NCI-H460 (cell line): ENCODE measurements at regions not wholly inside any gene's neighbourhood (a gene's known extent, or its start where the extent isn't known, plus 50 kb on each side); places are given as distances from the start of the nearest gene placed in this dataset.

ENCODE experiments used
- DNase-seq: peaks from one replicate; pipeline ENCODE4 v3.0.0-alpha.2; 2016; ENCODE audit warnings: low read depth; ENCODE audit errors: extremely low read depth

DNA sequence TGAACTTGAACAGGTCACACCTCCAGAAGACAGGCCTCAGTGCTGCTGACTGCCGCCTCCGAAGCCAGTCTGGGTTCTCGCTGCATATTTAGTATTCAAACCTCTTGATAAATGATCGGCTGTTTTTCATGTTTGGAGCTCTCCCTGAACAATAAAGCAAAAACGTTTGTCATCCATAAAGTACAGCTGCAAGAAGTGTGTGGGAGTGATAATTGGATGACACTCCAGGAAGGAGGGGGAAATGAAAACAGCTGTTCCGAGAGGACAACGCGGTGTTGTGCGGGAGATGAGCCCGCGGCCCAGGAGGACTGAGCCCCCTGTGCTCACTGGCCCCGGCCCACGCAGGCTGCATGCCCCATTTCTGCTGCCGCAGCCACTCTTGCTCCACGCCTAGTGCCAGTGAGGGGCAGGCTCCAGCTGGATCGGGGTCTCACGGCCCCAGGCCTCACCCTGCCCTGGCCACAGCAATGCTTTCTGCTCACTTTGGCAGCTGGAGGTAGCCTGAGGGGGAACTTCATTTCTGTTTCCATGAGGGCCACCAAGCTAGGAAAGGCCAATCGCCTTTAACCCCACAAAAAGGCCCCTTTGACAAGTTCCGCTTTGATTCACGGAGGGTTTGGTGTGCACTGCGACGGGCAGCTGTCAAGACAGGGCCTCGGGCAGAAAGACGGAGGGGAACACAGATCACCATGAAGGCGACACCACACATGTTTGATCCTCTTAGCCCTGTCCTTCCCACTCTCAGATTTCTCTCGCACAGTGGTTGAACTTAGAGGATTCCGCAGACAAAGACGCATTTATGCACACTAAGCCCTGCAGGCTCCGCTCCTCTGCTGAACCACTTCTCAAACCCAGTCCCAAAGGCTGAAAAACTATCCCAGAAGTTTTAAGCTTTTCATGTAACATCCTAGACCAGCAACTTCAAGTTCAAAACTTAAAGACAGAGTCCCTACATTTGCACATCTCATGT lies 537.6 kb downstream of the EFNB2 start:
- DNase-seq = no peak

DNA sequence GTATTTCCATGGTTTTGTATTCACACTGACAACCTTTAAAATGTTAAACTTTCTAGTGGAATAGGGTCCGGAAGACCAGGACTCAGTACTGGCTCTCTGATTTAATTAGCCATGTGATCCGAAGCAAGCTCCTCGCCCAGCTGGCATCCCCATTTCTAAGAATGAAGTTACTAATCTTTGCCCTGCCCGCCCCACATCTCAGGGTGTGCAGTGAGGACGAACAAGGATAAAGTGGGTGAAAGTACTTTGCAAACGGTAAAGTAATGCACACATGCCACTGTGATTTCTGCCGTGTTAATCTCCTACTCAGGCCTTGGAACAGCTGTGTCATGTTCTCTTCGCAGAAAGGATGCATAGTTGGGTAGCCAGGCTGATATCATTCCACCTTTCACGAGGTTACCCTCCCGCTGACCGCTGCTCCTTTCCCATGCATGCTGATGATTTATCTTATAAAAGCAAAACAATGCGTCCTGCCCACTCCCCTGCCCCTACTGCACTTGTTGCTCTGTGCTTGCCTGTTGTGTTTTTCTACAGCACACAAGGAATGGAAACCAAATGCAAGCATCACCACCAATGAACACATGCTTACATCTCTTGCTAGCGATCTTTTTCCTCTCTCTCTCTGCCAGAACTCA lies 539.0 kb downstream of the EFNB2 start:
- no peak for DNase-seq

DNA sequence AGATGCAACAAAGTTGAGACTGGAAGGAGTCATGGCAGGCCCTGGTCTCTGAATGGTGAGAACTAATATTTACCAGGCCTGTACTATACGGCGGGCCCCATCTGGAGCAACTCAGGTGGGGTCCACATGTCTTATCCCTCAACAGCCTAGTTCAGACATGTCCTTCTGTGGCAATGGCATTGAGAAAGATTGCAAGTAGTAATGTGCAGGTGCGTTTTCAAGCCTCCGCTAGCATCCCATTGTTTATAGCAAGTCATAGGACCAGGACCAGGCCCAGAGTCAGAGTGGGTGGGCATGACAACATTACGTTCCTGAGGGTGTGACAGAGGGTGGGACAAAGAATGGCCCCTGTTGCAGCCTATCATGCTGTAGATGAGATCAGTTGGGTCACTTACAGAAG lies 541.1 kb downstream of the EFNB2 start:
- no peak for DNase-seq

DNA sequence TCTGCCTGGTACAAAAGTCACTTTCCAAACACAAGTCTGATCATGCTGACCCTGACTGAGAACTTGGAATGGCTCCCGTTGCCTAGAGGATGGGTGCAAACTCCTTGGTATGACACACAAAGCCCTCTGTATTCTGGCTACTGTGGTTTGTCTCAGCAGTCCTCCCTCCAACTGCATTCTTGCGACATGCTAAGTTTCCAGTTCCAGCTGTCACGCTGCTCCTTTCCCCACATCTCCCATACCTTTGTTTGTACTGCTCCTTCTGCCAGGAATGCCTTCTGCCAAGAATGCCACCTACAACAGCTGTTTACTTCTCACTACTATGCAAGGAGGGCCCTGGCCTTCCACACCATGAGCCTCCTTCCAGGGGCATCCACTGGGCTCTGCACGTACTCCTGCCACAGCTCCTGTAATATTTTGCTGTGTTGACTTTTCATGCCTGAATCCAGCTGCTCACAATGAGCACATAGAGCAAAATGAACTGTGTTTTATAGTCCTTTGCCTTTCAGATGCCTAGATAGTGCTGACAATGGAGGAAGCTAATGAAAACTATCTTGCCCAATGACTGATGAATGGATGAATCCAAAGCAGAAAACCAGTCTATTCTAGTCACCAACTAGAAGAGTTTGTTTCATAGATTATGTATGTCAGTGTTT lies 543.7 kb downstream of the EFNB2 start:
- DNase-seq = no peak

DNA sequence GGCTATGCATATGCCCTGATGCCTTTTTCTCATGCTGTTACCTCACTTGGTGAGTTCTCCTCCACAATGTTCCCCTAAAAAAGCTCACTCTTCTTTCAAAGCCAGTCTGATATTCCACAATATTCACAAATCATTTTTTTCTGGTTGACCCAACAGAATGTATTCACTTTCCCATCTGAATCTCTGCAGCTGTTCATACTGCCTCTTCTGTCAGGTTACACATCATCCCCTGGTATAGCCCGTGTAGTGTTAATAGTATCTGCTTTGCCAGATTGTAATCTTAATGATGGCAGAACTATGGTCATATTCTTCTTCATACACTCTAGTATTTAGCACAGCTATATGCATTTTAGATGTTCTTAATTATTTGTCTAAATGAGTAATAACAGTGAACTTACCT lies 544.3 kb downstream of the EFNB2 start:
- DNase-seq = no peak

DNA sequence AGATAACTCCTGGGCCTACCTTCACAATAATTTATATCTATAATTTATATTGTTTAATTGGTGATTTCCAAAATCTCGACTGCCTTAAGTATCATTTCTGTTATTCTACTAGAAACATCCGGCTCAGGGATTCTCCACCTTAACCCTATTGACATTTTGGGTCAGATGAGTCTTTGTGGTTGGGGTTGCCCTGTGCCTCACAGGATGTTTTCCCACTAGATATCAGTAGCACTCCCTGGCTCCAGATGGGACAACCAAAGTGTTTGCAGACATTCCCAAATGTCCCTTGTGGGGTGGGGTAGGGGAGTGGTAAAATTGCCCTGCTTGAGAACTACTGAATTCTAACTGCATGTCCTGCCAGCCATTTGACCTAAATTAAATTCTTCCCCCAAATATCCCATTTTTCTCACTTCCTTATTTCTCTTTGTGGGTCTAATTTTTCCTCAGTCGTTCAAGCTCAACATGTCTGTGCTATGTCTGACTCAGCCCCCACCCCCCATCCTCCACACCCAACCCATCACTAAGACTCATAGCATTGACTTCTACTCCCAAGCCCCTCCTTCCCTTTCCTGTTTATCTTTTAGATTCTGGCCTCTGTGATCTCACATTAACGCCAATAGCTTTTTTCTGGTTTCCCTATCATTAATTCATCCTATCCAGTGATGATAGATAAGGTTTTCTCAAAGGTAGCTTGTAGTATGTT lies 545.1 kb downstream of the EFNB2 start:
- peak; percentile 12 for DNase-seq

DNA sequence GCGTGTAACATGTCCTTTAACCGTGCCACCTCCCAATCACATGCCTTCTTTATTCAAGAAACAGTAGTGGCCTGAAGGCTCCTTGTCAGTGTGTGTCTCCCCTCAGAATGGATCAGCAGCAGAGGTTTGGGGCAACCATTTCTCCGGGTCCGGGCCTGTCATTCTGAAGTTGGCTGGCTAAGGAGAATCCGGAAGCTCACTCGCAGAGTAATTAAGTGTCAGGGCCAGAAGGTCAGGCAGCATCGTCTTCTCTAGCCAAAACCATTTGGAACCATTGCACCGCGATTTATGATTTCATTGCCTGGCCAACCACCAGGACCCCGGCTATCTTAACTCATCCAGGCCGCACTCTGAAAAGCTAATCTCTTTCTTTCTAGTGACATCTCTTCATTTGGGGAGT lies 550.8 kb downstream of the EFNB2 start:
- no peak for DNase-seq

DNA sequence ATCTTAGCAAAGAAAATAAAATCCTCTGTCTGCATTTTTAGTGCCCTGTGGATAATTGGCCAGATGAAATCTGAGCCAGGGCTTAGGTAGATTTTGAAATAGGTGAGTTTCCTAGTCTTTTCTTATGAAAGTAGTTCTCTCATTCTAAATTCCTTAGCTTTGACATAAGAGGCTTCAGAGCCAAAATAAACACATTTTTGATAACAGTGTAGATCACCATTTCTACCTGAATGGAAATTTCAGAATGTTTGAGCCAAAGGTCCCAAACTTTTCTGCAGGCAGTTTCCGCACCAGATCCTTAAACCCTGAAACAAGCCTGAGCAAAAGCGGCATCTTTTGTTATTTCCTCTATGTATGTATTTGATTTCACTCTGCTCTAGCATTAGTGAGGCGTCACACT lies 551.2 kb downstream of the EFNB2 start:
- DNase-seq = no peak

DNA sequence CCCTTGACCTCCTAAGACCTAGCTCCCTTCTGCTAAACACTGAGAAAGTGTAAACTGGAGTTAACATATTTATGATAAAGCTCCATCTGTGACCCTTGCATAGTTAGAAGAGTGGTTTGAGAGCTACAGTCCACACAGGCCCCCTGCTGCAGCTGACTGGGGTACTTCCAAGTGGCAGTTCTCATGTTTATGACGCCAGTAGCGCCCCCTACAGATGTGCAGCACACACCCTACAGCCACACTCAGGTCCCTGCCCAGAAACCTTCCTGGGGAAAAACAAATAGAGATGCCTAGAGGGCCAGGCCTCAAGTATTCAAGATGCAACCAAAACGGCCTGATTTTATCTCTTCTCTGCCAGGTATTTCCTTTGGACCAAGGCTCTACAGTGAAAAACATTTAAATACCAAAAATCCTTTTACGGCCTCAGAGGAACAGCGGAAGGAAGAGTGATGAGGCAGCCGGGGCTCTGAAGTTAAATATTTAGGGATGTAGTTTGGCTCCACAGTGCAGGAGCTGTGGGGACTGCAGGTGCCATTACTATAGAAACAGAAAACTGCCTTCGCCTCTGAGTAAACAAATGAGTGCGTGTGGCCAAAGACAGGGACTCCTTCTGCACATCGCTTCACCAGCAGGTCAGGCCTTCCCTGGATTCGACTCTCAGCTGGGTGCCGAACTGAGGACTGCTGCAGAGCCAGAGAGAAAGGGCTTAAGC lies 553.1 kb downstream of the EFNB2 start:
- DNase-seq = no peak

DNA sequence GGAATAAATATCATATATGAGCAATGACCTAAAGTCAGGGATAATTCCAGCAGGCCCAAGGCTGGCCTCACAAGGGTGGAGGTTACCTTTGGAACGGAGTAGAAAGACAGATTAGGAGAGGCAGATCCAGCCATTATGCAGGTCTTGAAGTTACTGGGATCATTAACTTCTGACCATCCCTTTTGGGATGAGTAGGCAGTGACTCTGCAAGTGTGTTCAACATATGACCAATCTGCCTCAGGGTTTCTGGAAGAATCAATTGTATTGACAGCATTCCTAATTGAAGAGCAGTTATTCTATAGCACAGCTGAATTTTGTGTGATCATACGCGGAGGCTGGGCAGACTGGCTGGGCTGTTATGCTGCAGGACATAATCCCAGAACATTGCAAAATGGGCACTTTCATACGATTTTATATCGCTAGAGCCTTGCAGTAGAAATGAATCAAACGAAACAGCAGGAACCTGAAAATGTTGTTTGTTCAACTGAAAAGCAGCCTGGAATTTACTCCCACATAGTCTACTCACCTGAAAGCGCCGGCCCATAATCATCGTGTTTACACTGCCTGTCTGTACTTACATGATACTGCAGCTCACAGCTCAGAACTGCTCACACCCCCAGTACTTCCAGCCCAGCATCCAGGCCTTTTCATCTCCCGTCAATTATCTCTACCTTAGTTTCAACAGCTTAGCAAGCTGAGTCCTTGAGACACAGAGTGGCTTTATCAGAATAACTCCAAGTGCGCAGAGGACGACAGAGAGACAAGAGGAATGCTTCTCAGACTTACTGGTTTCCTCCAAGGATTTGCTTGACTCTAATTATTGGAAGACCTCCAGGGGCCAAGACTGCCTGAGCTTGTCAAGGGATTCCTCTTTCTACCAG lies 556.1 kb downstream of the EFNB2 start:
- DNase-seq = no peak

DNA sequence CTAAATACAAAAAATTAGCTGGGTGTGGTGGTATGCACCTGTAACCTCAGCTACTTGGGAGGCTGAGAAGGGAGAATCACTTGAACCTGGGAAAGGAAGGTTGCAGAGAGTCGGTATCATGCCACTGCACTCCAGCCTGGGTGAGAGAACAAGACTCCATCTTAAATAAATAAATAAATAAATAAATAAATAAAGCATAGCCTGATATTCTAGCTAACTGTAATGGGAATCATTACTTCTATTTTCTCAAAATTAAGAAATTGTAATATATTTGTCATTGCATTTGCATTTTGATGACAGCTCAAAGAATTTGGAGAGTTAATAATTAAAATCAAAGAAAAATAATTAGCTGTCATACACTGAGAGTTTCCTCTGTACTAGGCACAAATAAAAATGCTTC lies 561.1 kb downstream of the EFNB2 start:
- DNase-seq = no peak

DNA sequence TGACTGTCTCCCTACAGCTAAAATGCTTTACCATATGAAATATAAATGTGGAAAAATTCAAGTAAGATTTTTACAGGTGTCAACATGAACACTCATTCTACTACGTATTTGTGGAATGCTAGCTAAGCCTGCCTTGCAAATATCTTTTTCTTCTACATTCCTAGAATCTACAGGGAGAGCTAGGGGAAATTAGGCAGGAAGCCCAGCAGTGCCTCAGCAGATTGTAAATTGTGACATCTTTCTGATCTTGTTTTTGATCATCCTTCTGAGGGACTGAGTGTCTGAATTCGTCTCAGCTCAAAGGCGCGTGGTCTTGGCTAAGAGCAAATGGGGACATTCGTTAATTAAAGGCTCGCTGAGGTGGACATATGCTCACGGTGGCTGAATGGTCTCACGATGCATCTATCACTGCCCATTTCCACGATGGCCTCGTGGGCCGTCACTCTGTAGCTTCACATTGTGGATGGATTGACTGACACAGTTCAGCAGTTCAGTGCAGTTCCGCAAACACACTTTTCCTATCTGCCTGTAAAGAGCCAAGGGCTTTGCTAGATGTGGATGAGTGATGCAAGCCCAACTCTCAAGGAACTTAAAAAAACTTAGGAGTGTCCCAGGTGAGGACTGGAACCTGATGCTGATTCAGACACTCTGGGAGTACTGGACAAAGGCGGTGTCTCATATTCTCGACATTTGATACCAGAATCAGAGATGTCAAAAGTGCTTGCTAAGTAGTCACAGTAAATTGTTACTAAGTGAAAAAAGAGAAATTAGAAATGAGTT lies 562.5 kb downstream of the EFNB2 start:
- no peak for DNase-seq

DNA sequence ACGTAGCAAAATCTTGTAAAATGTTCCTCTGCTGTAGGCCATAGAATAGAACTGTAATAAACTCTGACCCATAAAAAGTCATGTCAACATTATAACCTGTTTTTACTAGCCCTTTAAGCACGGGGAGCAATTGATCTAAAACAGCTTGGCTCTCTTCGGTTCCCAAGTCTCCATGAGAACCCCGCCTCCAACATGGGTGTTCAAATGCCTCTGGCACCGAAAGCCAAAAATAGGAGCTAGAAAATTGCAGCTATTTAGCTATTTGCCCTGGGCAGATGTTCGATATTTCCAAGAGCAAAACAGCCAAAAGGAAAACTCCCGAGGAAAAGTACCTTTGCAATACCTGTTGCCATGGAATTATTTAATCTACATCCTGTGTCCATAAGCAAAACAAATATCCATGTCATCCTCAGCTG lies 563.1 kb downstream of the EFNB2 start:
- DNase-seq = no peak

DNA sequence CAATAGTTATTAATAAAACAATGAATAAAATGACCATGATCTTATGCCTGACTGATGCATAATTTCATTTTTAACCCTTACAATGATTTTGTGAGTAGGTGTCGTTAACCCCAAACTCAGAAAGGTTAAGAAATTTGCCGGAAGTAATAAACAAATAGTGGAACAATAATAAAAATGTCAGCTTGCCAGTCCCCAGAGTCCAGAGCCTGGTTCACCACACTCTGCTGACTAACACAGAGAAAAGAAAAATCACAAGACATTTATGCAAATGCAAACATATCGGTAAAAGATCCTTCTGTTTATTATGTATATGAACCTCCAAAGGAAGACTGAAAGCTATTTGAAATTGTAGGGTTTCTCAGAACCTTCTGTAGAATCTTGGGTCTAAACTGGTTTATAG lies 563.7 kb downstream of the EFNB2 start:
- no peak for DNase-seq

DNA sequence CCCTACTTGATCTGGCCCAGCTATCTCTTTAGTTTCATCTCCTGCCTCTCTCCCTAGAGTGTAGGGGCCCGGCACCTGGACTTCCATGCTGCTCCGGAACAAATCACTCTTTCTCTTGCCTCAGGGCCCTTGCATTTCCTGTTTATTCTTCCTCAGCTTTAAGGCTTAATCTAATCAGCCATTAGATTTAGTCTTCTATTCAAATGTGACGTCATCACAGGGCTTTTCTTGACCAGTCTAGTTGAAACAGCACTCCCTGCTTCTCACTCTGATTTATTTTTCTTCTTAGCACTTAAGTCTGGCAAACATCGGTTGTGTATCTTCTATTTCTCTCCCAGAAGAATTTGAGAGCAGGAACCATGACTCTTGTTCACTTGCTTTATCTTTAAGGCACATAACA lies 564.1 kb downstream of the EFNB2 start:
- DNase-seq = no peak

DNA sequence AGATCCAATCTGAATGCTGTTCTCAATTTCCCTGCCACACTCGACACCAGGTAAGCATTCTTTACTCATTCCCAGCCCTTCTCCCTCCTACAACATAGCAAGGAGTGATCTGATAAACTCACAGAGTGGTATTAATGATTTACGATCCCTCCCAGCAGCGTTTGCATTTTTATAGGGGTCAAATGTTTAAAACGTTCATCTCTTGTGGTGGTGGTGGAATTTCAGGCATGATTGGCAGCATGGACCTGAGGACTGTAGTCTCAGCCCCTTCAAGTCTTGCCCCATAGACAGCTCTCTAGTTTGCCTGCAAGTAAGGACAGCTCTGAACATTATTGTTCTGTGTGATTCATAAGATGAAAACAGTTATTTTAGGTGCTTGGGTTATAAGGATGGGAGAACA lies 565.7 kb downstream of the EFNB2 start:
- no peak for DNase-seq

DNA sequence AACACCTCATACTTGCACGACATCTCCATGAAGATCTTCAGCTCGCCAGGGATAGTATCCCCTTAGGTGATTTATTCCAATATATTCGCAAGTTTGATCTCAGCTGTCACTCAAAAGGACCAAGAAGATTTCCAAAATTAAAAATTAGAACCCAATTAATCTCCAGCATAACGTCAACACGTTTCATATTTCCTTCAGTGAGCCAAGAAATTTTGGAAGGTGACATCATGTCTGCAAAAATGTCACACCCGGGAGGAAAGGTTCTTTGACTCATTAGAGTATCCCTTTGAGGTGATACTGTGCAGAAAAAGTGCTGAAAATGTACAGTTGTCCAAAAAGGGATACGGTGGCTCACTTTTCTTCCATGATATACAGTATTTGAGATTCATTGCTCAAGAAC lies 569.6 kb downstream of the EFNB2 start:
- DNase-seq = no peak

DNA sequence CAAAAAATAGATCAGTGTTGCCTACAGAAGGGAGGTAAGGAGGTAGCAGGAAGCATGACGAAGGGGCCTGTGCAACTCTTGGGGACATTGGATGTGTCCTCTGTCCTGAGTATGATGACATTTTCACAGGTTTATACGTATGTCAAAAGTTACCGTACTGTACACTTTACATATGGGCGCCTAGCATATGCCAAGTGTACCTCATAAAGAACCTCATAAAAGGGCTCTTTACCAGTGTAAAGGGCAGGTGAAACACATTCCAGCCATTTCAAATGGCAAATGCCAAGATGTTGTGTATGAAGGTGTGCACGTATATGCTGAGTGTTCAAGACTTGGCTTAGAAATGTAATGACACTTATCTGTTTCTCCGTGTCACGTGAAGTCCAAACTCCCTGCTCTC lies 573.4 kb downstream of the EFNB2 start:
- DNase-seq = no peak

DNA sequence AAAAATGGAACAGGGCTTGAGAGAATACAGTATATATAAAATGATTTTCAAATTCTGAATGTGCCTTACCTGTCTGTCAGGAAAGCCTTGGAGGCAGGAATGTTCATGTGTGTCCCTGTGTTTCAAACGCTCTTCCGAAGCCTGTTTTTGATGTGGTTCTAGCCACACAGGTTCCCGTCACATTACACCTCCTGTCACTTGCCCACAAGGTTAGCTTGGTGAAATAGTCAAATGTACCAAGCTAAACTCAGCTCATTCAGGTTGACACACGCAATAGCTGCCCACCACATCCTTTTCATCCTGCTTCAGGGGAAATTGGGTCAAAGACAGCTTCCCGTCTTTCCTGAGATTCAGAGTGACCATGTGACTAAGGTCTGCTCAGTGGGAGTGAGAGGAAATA lies 574.0 kb downstream of the EFNB2 start:
- no peak for DNase-seq
